NCI-H2227 (cell line): ENCODE measurements at regions not wholly inside any gene's neighbourhood (a gene's known extent, or its start where the extent isn't known, plus 50 kb on each side); places are given as distances from the start of the nearest gene placed in this dataset.
"Not testable (repeated sequence)": the region's sequence is repeated elsewhere in the genome, so short reads cannot be mapped to it uniquely, and the experiment has no call there.

Source experiments
- DNase-seq: peaks from one replicate; lab custom pipeline; 2025; ENCODE audit not compliant: unreplicated experiment; lab: John Stamatoyannopoulos, UW

- no peak for DNase-seq
These were observed 234.9 kb upstream of the CAND1 start for GRCh38 chr12:67034110-67034879.

- no peak for DNase-seq
These were observed 234.0 kb upstream of the CAND1 start for GRCh38 chr12:67035121-67035520.

DNA sequence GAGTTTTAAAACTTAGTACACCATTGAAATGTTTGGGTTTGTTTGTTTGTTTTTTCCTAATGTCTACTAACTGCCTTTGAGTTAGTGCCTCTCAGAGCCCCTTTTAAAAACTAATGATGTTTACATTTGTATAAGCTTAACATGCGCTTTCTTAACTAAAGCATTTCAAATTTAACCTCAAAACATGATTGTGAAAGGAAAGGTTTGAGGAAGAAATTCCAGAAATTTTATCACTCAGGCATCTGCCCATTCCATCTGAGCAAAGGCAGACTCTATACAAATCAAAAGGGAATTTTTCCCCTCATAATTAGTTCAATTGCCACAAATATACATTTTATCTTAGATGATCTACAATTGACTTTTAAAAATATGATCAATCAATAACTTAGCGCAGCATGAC is 230.7 kb upstream of the CAND1 start:
- no peak for DNase-seq

GRCh38 chr12:67039995-67040860 is 228.9 kb upstream of the CAND1 start:
- no peak for DNase-seq

DNA sequence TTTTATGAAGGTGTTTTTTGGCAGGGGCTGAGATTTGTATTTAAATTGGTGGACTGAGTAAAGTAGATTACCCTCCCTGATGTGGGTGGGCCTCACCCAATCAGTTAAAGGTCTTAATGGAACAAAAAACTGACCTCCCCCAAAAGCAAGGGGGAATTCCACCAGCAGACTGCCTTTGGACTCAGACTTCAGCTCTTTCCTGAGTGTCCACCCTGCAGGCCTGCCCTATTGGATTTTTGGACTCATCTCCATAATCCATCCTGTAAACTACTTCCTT is 228.4 kb upstream of the CAND1 start:
- DNase-seq, result no peak

- peak; percentile 7 for DNase-seq
These were observed 226.4 kb upstream of the CAND1 start for GRCh38 chr12:67042697-67043131.

GRCh38 chr12:67043771-67044170 is 225.4 kb upstream of the CAND1 start:
- no peak for DNase-seq

- no peak for DNase-seq
These were observed 223.5 kb upstream of the CAND1 start for GRCh38 chr12:67045650-67046049.

DNA sequence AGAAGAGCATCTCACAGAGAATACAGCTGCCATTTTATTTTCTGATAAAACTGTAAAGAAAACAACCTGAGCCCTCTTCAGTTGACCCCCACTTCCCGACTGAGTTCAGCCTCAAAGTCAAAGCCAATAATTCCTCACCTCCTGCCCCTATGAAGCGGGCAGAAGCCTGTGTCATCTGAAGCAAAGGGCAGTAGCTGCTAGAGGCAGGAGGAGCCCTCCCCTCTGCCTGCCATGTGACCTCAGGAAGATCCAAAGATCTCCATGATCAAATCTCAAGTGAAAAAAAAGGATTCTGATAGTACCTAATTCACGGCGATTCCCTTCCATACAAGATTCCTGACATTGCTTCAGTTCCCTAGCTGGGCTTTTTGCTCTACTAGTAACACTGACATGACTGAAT is 223.1 kb upstream of the CAND1 start:
- peak; percentile 6 for DNase-seq

DNA sequence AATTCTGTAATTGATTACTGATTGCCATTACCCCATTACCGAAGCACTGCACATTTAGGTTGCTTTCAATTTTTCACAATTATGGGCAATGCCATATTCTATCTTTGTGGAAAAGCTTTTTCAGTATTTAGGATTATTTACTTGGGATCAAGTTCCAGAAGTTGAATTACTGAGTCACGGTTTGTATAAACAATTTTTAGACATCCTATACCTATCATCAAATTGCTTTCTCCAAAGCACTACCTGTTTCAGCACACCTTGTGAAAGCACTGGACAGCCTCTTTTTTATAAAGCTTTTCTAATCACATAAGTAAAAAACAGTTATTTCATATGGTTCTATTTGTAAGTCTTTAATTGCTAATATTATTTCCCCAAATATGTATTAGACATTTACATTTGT is 221.5 kb upstream of the CAND1 start:
- no peak for DNase-seq

DNA sequence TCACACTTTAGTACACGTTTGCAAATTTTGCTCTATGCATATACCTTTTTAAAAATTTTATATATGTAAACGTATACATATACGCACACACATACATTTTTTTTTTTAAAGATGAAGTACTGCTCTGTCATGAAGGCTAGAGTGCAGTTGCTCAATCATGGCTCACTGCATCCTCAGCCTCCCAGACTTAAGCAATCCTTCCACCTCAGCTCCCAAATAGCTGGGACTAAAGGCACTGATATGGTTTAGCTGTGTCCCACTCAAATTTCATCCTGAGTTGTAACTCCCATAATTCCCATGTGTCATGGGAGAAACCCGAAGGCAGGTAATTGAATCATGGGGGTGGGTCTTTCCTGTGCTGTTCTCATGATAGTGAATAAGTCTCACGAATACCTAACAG is 220.8 kb upstream of the CAND1 start:
- no peak for DNase-seq

GRCh38 chr12:67049199-67049598 is 220.0 kb upstream of the CAND1 start:
- not testable (repeated sequence) for DNase-seq

GRCh38 chr12:67052981-67053380 is 216.2 kb upstream of the CAND1 start:
- no peak for DNase-seq

DNA sequence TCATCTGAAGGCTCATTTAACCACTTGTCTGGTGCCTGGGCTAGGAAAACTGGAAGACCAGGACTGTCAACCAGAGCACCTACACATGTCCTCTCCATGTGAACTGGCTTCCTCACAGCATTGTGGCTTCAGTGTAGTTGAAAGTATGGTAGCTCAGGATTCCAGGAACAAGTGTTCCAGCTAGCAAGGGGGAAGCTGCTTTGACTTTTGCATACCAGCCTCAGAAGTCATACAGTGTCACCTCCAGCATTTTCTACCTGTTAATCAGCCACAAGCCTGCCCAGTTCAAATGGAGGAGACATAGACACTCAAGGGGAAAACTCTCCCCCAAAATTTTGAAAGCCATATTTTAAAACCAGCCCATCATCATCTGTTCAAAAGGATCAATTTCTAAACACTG is 212.8 kb upstream of the CAND1 start:
- no peak for DNase-seq

GRCh38 chr12:67057072-67057471 is 212.1 kb upstream of the CAND1 start:
- DNase-seq, result no peak

DNA sequence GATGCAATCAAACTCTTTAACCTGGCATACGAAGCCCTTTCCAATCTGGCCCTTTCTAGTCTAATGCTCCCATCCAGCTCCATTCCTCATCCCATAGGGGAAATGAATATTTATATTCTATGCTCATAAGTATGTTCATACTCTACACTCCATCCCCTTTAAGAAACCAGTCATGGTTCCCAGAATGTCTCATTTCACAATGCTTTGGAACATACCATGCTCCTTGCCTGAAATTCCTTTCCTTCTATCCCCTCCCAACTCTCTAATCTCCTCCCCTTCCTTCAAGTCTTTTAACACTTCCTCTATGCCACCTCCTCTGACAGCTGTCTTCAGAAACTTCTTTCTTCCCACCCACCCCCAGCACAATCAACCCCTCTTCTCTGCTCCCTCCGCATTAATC is 207.0 kb upstream of the CAND1 start:
- DNase-seq, result no peak

- no peak for DNase-seq
These were observed 201.5 kb upstream of the CAND1 start for GRCh38 chr12:67067453-67068203.

GRCh38 chr12:67068204-67068731 is 200.9 kb upstream of the CAND1 start:
- peak; percentile 22 for DNase-seq

- peak; percentile 72 for DNase-seq
These were observed 200.3 kb upstream of the CAND1 start for GRCh38 chr12:67068761-67069450.

- peak; percentile 67 for DNase-seq
These were observed 199.5 kb upstream of the CAND1 start for GRCh38 chr12:67069451-67070306.
